IMR-90 (cell line): ENCODE measurements at regions not wholly inside any gene's neighbourhood (a gene's known extent, or its start where the extent isn't known, plus 50 kb on each side); places are given as distances from the start of the nearest gene placed in this dataset.

Experiments used
- ATAC-seq: fragments of 200-7000 bp; cut with Tn5 transposase; 2 replicates; pipeline ENCODE4 v1.9.1; 2020; ENCODE audit warnings: low read depth, mild to moderate bottlenecking, moderate library complexity
- BruUV-seq: library from RNA; stranded (reverse); fragments of 400-500 nt; replicated peaks from 2 replicates; lab custom pipeline; 2021; lab: Mats Ljungman, UMichigan
- CTCF ChIA-PET: fragments of 300-600 bp; formaldehyde crosslinking; extraction: SDS; loops from one replicate; lab custom pipeline; 2021; ENCODE audit warnings: antibody characterized with exemption; lab: Yijun Ruan, JAX
- POLR2A ChIA-PET: fragments of 300-600 bp; sonication (Branson Sonifier 250); formaldehyde crosslinking; loops from one replicate; lab custom pipeline; 2022; ENCODE audit warnings: antibody characterized with exemption; ENCODE audit not compliant: unreplicated experiment; lab: Charles Lee
- DNase-seq: peaks from one replicate; pipeline ENCODE4 v3.0.0; 2013
- H2AFZ ChIP-seq: replicated peaks from 2 replicates; pipeline ENCODE3; 2013; ENCODE audit warnings: low read length, mild to moderate bottlenecking; ENCODE audit not compliant: poor library complexity
- H2AK5ac ChIP-seq: 2 replicates; pipeline ENCODE4 v1.6.1; 2013; ENCODE audit warnings: low read depth, low read length, inconsistent platforms
- H2AK9ac ChIP-seq: replicated peaks from 2 replicates; pipeline ENCODE3; 2013; ENCODE audit warnings: mild to moderate bottlenecking, low read depth, low read length, moderate library complexity; ENCODE audit not compliant: poor library complexity
- H2BK120ac ChIP-seq: 2 replicates; pipeline ENCODE4 v1.6.1; 2013; ENCODE audit warnings: low read depth, low read length, inconsistent platforms
- H2BK15ac ChIP-seq: 3 replicates; pipeline ENCODE4 v1.6.1; 2013; ENCODE audit warnings: low read depth, low read length, inconsistent platforms
- H2BK20ac ChIP-seq: 2 replicates; pipeline ENCODE4 v1.6.1; 2013; ENCODE audit warnings: low read depth, mild to moderate bottlenecking, inconsistent platforms, low read length, moderate library complexity
- H2BK5ac ChIP-seq: 2 replicates; pipeline ENCODE4 v1.6.1; 2013; ENCODE audit warnings: mild to moderate bottlenecking, low read depth, low read length, inconsistent platforms; ENCODE audit not compliant: poor library complexity, severe bottlenecking
- H3K14ac ChIP-seq: replicated peaks from 2 replicates; pipeline ENCODE4 v1.6.1; 2013; ENCODE audit warnings: low read depth, low read length, inconsistent platforms
- H3K18ac ChIP-seq: 2 replicates; pipeline ENCODE4 v1.6.1; 2013; ENCODE audit warnings: low read depth, low read length, control low read depth
- H3K23ac ChIP-seq: 2 replicates; pipeline ENCODE4 v1.6.1; 2013; ENCODE audit warnings: low read depth, low read length, inconsistent platforms
- H3K27ac ChIP-seq: 2 replicates; pipeline ENCODE4 v1.5.1; 2013; ENCODE audit warnings: mild to moderate bottlenecking, control low read depth, low read length; ENCODE audit not compliant: insufficient read depth
- H3K27me3 ChIP-seq: 2 replicates; pipeline ENCODE4 v1.6.1; 2013; ENCODE audit warnings: low read length; ENCODE audit not compliant: control insufficient read depth, insufficient read depth
- H3K36me3 ChIP-seq: 2 replicates; pipeline ENCODE4 v1.6.1; 2013; ENCODE audit warnings: low read length, mixed read lengths; ENCODE audit not compliant: control insufficient read depth, insufficient read depth
- H3K4ac ChIP-seq: 2 replicates; pipeline ENCODE4 v1.6.1; 2013; ENCODE audit warnings: low read depth, low read length, inconsistent platforms
- H3K4me1 ChIP-seq: 2 replicates; pipeline ENCODE4 v1.6.1; 2013; ENCODE audit warnings: low read length, mixed read lengths; ENCODE audit not compliant: control insufficient read depth, insufficient read depth
- H3K4me2 ChIP-seq: 2 replicates; pipeline ENCODE4 v1.6.1; 2013; ENCODE audit warnings: low read depth, mild to moderate bottlenecking, control low read depth, low read length, moderate library complexity
- H3K4me3 ChIP-seq: 2 replicates; pipeline ENCODE4 v1.5.1; 2013; ENCODE audit warnings: low read depth, mild to moderate bottlenecking, control low read depth, low read length, moderate library complexity; ENCODE audit not compliant: insufficient read depth
- H3K56ac ChIP-seq: 2 replicates; pipeline ENCODE4 v1.6.1; 2013; ENCODE audit warnings: low read length, inconsistent platforms; ENCODE audit not compliant: insufficient read depth; ENCODE audit errors: extremely low read depth
- H3K79me1 ChIP-seq, 2 experiments: 2 replicates each; pipeline ENCODE4 v1.6.1; 2013; ENCODE audit warnings: low read length in 2 of 2, inconsistent platforms in 1 of 2, low read depth in 1 of 2
- H3K9ac ChIP-seq: 2 replicates; pipeline ENCODE4 v1.6.1; 2013; ENCODE audit warnings: low read depth, low read length, control low read depth
- H3K9me1 ChIP-seq: 2 replicates; pipeline ENCODE4 v1.6.1; 2013; ENCODE audit warnings: low read length, inconsistent platforms; ENCODE audit not compliant: insufficient read depth
- H3K9me3 ChIP-seq: 2 replicates; pipeline ENCODE4 v1.6.1; 2013; ENCODE audit warnings: low read length; ENCODE audit not compliant: control insufficient read depth, insufficient read depth
- H4K20me1 ChIP-seq: 2 replicates; pipeline ENCODE4 v1.6.1; 2013; ENCODE audit warnings: low read length, inconsistent platforms; ENCODE audit not compliant: insufficient read depth
- H4K5ac ChIP-seq: 2 replicates; pipeline ENCODE4 v1.6.1; 2013; ENCODE audit warnings: mild to moderate bottlenecking, low read depth, low read length, control low read depth
- H4K8ac ChIP-seq, 2 experiments: 2 replicates each; pipeline ENCODE4 v1.6.1; 2013; ENCODE audit warnings: low read depth in 2 of 2, low read length in 2 of 2, control low read depth in 1 of 2, inconsistent platforms in 1 of 2
- H4K91ac ChIP-seq: 2 replicates; pipeline ENCODE4 v1.6.1; 2013; ENCODE audit warnings: low read depth, low read length, inconsistent platforms; ENCODE audit not compliant: insufficient read depth
- BHLHE40 ChIP-seq: fragments of 150-350 bp; IDR thresholded peaks from 2 replicates; pipeline ENCODE4 v1.6.1; 2016; ENCODE audit warnings: mild to moderate bottlenecking, low read depth, low read length
- CHD1 ChIP-seq: IDR thresholded peaks from 2 replicates; pipeline ENCODE4 v1.6.1; 2012; ENCODE audit warnings: low read depth, low read length, improper control_type of control experiment
- CTCF ChIP-seq: conservative IDR thresholded peaks from 2 replicates; pipeline ENCODE4 v1.5.1; 2012; ENCODE audit warnings: mild to moderate bottlenecking, low read depth, low read length, improper control_type of control experiment
- ELK1 ChIP-seq: fragments of 150-350 bp; IDR thresholded peaks from 2 replicates; pipeline ENCODE4 v1.6.1; 2016; ENCODE audit warnings: low read depth, mild to moderate bottlenecking, low read length, moderate library complexity, borderline replicate concordance
- MXI1 ChIP-seq: IDR thresholded peaks from 2 replicates; pipeline ENCODE4 v1.6.1; 2012; ENCODE audit warnings: low read depth, mild to moderate bottlenecking, low read length, moderate library complexity, borderline replicate concordance
- NFE2L2 ChIP-seq: fragments of 150-350 bp; IDR thresholded peaks from 2 replicates; pipeline ENCODE4 v1.6.1; 2016; ENCODE audit warnings: low read depth, mild to moderate bottlenecking, low read length
- RAD21 ChIP-seq: IDR thresholded peaks from 2 replicates; pipeline ENCODE4 v1.6.1; 2012; ENCODE audit warnings: low read length, improper control_type of control experiment
- WGBS, 2 experiments: methylation state at CpG; one replicate each; pipeline versions ENCODE4 v1.1.5 to v1.1.7; 2013; ENCODE audit warnings: missing lambda C conversion rate in 2 of 2; ENCODE audit not compliant: insufficient read length in 1 of 2; ENCODE audit errors: extremely low coverage in 2 of 2; 5-methylcytosine and 5-hydroxymethylcytosine counted together
- dilution Hi-C: fragments of 300-500 bp; cut with HindIII; formaldehyde crosslinking; loops from one replicate; pipeline ENCODE4 v1.14.3; 2018; ENCODE audit warnings: low sequenced_read_pairs; ENCODE audit not compliant: unreplicated experiment
- in situ Hi-C: fragments of 300-500 bp; cut with MboI; formaldehyde crosslinking; loops from 3 replicates; pipeline ENCODE4 v1.14.3; 2019; ENCODE audit warnings: low sequenced_read_pairs, inconsistent platforms, mixed read lengths
- intact Hi-C: fragments of 100-400 bp; cut with micrococcal nuclease; formaldehyde crosslinking; loops from 2 replicates; pipeline ENCODE4 v1.10.0; 2022

GRCh38 chr10:44154956-44155355 is 229.9 kb downstream of the CXCL12 start:
- ATAC-seq = no peak
- Histone ChIP-seq H3K27me3 (no peaks in the 10 kb centered on the region), H4K91ac (no peak overlapping the region), H3K4me1 (no peaks in the 10 kb centered on the region), H4K5ac (no peak overlapping the region), H3K4me2 (no peak overlapping the region), H3K79me1 (no peaks in the 10 kb centered on the region), H3K14ac (no peak overlapping the region), H4K8ac (no peak overlapping the region), H3K18ac (no peak overlapping the region), H2BK5ac (no peak overlapping the region), H3K27ac (no peak overlapping the region), H3K4ac (no peak overlapping the region), H2AK9ac (no peak overlapping the region), H2AFZ (no peak overlapping the region), H3K56ac (no peak overlapping the region), H3K23ac (no peak overlapping the region), H4K20me1 (no peaks in the 10 kb centered on the region), H2AK5ac (no peak overlapping the region), H2BK20ac (no peak overlapping the region), H3K9me1 (no peaks in the 10 kb centered on the region), H3K9me3 (peaks cover 6% of the 10 kb centered on the region), H3K36me3 (no peaks in the 10 kb centered on the region), H3K9ac (no peak overlapping the region), H3K4me3 (no peak overlapping the region), H2BK120ac (no peak overlapping the region), H2BK15ac (no peak overlapping the region)
- CTCF ChIA-PET = no interaction called here
- dilution Hi-C loops (no loop called here), intact Hi-C loops (no loop called here), in situ Hi-C loops (no loop called here)
- POLR2A ChIA-PET = no interaction called here
- TF ChIP-seq BHLHE40 = no peak
- TF ChIP-seq MXI1 = no peak
- no peak for TF ChIP-seq CHD1
- TF ChIP-seq NFE2L2 = no peak
- TF ChIP-seq RAD21 = no peak
- no peak for TF ChIP-seq ELK1
- no peak for TF ChIP-seq CTCF
- no peak for DNase-seq
- BruUV-seq = no TSS peak
- WGBS, 2 experiments = no CpG with 5 or more reads among the region's 2 CpGs
